K562 (cell line): ENCODE measurements at regions not wholly inside any gene's neighbourhood (a gene's known extent, or its start where the extent isn't known, plus 50 kb on each side); places are given as distances from the start of the nearest gene placed in this dataset.

Source experiments
- ATAC-seq: fragments of 200-7000 bp; cut with Tn5 transposase; 3 replicates; pipeline ENCODE4 v1.9.1; 2020; ENCODE audit warnings: moderate library complexity
- BruUV-seq: library from RNA; stranded (reverse); fragments of 400-500 nt; replicated peaks from 2 replicates; lab custom pipeline; 2021; lab: Mats Ljungman, UMichigan
- CTCF ChIA-PET: fragments of 300-600 bp; formaldehyde crosslinking; extraction: SDS; loops from one replicate; lab custom pipeline; 2021; ENCODE audit warnings: low intra/inter-chr PET ratio; lab: Yijun Ruan, JAX
- POLR2A ChIA-PET: fragments of 300-600, 350-650 bp; sonication (Branson Sonifier 250); formaldehyde crosslinking; extraction: SDS; loops from one replicate; lab custom pipeline; 2021; ENCODE audit warnings: antibody characterized with exemption, inconsistent platforms; lab: Yijun Ruan, JAX
- DNase-seq, 4 experiments: peaks; one replicate each; pipeline versions ENCODE4 v3.0.0 to v3.0.0-alpha.2; 2011 to 2018; ENCODE audit warnings: low spot score in 3 of 4, mixed read lengths in 3 of 4; ENCODE audit errors: extremely low read depth in 1 of 4
- FAIRE-seq: peaks from 2 replicates; lab custom pipeline; 2011; peaks lifted over from hg19 to GRCh38; lab: Jason Lieb, UNC
- H2AFZ ChIP-seq: 2 replicates; pipeline ENCODE4 v1.6.0; 2011; ENCODE audit warnings: low read depth, low read length, control low read depth, inconsistent platforms
- H3K27ac ChIP-seq: fragments of 200-600 bp; 3 replicates; pipeline ENCODE4 v1.8.0; 2011; ENCODE audit warnings: low read depth, mild to moderate bottlenecking, control low read depth, inconsistent platforms, low read length, moderate library complexity, mixed read lengths; ENCODE audit errors: extremely low read depth
- H3K27me3 ChIP-seq, 2 experiments: fragments of 300-600 bp in 1 of 2; 2 replicates in 1 of 2; 3 replicates in 1 of 2; pipeline versions ENCODE4 v1.6.0 to v1.8.0; 2011; ENCODE audit warnings: inconsistent platforms in 2 of 2, low read length in 2 of 2, mild to moderate bottlenecking in 1 of 2, mixed read lengths in 1 of 2, moderate library complexity in 1 of 2; ENCODE audit not compliant: control insufficient read depth in 2 of 2, insufficient read depth in 2 of 2
- H3K36me3 ChIP-seq: fragments of 300-600 bp; 3 replicates; pipeline ENCODE4 v1.8.0; 2011; ENCODE audit warnings: mild to moderate bottlenecking, low read length, inconsistent platforms; ENCODE audit not compliant: control insufficient read depth, insufficient read depth
- H3K4me1 ChIP-seq, 2 experiments: fragments of 200-600 bp in 1 of 2; replicated peaks in 1 of 2; 2 replicates in 1 of 2; 3 replicates in 1 of 2; pipeline versions ENCODE4 v1.5.1 to v1.8.0; 2011; ENCODE audit warnings: inconsistent platforms in 2 of 2, low read length in 2 of 2, mild to moderate bottlenecking in 1 of 2, mixed read lengths in 1 of 2, moderate library complexity in 1 of 2; ENCODE audit not compliant: control insufficient read depth in 2 of 2, insufficient read depth in 2 of 2
- H3K4me2 ChIP-seq: 2 replicates; pipeline ENCODE4 v1.6.1; 2011; ENCODE audit warnings: low read length, control low read depth, inconsistent platforms, mixed read lengths; ENCODE audit not compliant: insufficient read depth
- H3K4me3 ChIP-seq: fragments of 200-600 bp; sonication (generic), shearing (Covaris generic); 2 replicates; pipeline ENCODE4 v1.5.1; 2016; ENCODE audit warnings: control low read depth, inconsistent platforms
- H3K79me2 ChIP-seq: fragments of 200-600 bp; 3 replicates; pipeline ENCODE4 v1.8.0; 2011; ENCODE audit warnings: low read length, inconsistent platforms; ENCODE audit not compliant: control insufficient read depth, insufficient read depth
- H3K9ac ChIP-seq, 2 experiments: 2 replicates each; pipeline versions ENCODE4 v1.6.0 to v1.6.1; 2011; ENCODE audit warnings: low read depth in 2 of 2, low read length in 2 of 2, control low read depth in 1 of 2, inconsistent platforms in 1 of 2, mild to moderate bottlenecking in 1 of 2, mixed read lengths in 1 of 2; ENCODE audit not compliant: insufficient read depth in 1 of 2
- H3K9me1 ChIP-seq: one replicate; pipeline ENCODE4 v1.6.0; 2011; ENCODE audit warnings: inconsistent platforms, mild to moderate bottlenecking, low read length, moderate library complexity; ENCODE audit not compliant: control insufficient read depth, insufficient read depth
- H3K9me3 ChIP-seq: replicated peaks from 2 replicates; pipeline ENCODE4 v1.5.1; 2011; ENCODE audit warnings: low read depth, low read length, inconsistent platforms; ENCODE audit not compliant: control insufficient read depth, insufficient read depth
- H4K20me1 ChIP-seq: replicated peaks from 2 replicates; pipeline ENCODE4 v1.6.1; 2011; ENCODE audit warnings: low read length, inconsistent platforms, mixed read lengths; ENCODE audit not compliant: control insufficient read depth, insufficient read depth
- ASH1L ChIP-seq: fragments of 450-650 bp; IDR thresholded peaks from 2 replicates; pipeline ENCODE4 v1.6.1; 2018; ENCODE audit warnings: borderline replicate concordance, mild to moderate bottlenecking, low read depth; ENCODE audit not compliant: partially characterized antibody
- CAMTA2 ChIP-seq: fragments of 250-450 bp; sonication (Bioruptor Pico); conservative IDR thresholded peaks from 2 replicates; pipeline ENCODE4 v1.5.1; 2022
- MAFF ChIP-seq: IDR thresholded peaks from 2 replicates; pipeline ENCODE4 v1.6.1; 2012; ENCODE audit warnings: low read length, improper control_type of control experiment
- MAFG ChIP-seq: fragments of 450-650 bp; conservative IDR thresholded peaks from 2 replicates; pipeline ENCODE4 v1.6.1; 2016; ENCODE audit warnings: missing genetic modification characterization, missing compliant biosample characterization
- RFX7 ChIP-seq: fragments of 250-450 bp; sonication (Bioruptor Pico); IDR thresholded peaks from 2 replicates; pipeline ENCODE4 v1.5.1; 2021; ENCODE audit warnings: mild to moderate bottlenecking
- SMAD1 ChIP-seq: fragments of 150-350 bp; IDR thresholded peaks from 2 replicates; pipeline ENCODE4 v1.6.1; 2014; ENCODE audit warnings: low read length, low read depth; ENCODE audit not compliant: partially characterized antibody
- SNRNP70 ChIP-seq: fragments of 200-400 bp; formaldehyde crosslinking; optimal IDR thresholded peaks from 2 replicates; pipeline ENCODE3; 2017; ENCODE audit warnings: low read depth, low read length
- SRSF7 ChIP-seq: fragments of 200-400 bp; formaldehyde crosslinking; optimal IDR thresholded peaks from 2 replicates; pipeline ENCODE3; 2017; ENCODE audit warnings: mild to moderate bottlenecking, low read depth, low read length
- TAF1 ChIP-seq: IDR thresholded peaks from 2 replicates; pipeline ENCODE4 v1.6.1; 2011; ENCODE audit warnings: mild to moderate bottlenecking, low read length, moderate library complexity; ENCODE audit not compliant: insufficient read depth, control insufficient read depth, severe bottlenecking; ENCODE audit errors: extremely low read depth
- ZBTB8A ChIP-seq: fragments of 450-650 bp; IDR thresholded peaks from 2 replicates; pipeline ENCODE4 v1.6.1; 2018; ENCODE audit warnings: mild to moderate bottlenecking, moderate library complexity; ENCODE audit not compliant: partially characterized antibody
- ZMIZ1 ChIP-seq, 2 experiments: fragments of 150-350 bp in 1 of 2; IDR thresholded peaks; 2 replicates each; pipeline ENCODE4 v1.6.1; 2012 to 2016; ENCODE audit warnings: low read depth in 2 of 2, low read length in 2 of 2, mild to moderate bottlenecking in 1 of 2, moderate library complexity in 1 of 2
- ZNF316 ChIP-seq: fragments of 450-650 bp; IDR thresholded peaks from 2 replicates; pipeline ENCODE4 v1.6.1; 2016
- ZNF695 ChIP-seq: fragments of 450-650 bp; formaldehyde crosslinking; IDR thresholded peaks from 2 replicates; pipeline ENCODE4 v1.4.0; 2020; ENCODE audit warnings: mild to moderate bottlenecking, moderate library complexity
- WGBS: fragments of 100-300 bp; shearing (Covaris generic); methylation state at CpG from one replicate; pipeline ENCODE4 v1.1.6; 2016; ENCODE audit warnings: low coverage, mixed read lengths; ENCODE audit not compliant: insufficient coverage; ENCODE audit errors: missing lambda C conversion rate; 5-methylcytosine and 5-hydroxymethylcytosine counted together
- in situ Hi-C: fragments of 300-500 bp; cut with MboI; formaldehyde crosslinking; loops from 4 replicates; pipeline ENCODE4 v1.15.0; 2018; ENCODE audit warnings: inconsistent platforms, mixed read lengths
- intact Hi-C: fragments of 100-400 bp; cut with micrococcal nuclease; formaldehyde crosslinking; loops from 2 replicates; pipeline ENCODE4 v1.14.2; 2022

GRCh38 chr5:2432076-2432920, 319.2 kb downstream of the IRX2 start:
- no peak for ATAC-seq
- Histone ChIP-seq H2AFZ (no peak overlapping the region), H3K27ac (no peak overlapping the region), H3K9me3 (no peaks in the 10 kb centered on the region), H3K4me3 (no peak overlapping the region), H3K4me1 (no peaks in the 10 kb centered on the region), H4K20me1 (no peaks in the 10 kb centered on the region), H3K9me1 (no peaks in the 10 kb centered on the region), H3K36me3 (no peaks in the 10 kb centered on the region), H3K79me2 (no peaks in the 10 kb centered on the region), H3K4me2 (no peak overlapping the region), H3K9ac (no peak overlapping the region), H3K27me3 (no peaks in the 10 kb centered on the region; a peak in 1 of 5 replicates)
- ChIA-PET CTCF (no interaction called here), POLR2A (no interaction called here)
- TF ChIP-seq ASH1L: no peak
- TF ChIP-seq ZMIZ1 (IDR thresholded peaks at IDR 0.05; ENCODE audit: low read depth in 2 of 2, low read length in 2 of 2): no peak
- no peak for TF ChIP-seq RFX7 (CRISPR knock-in tag)
- peak; percentile 28; the same call in 1 of the 2 replicates for TF ChIP-seq MAFF
- no peak for TF ChIP-seq SMAD1
- no peak for TF ChIP-seq TAF1
- no peak for TF ChIP-seq SNRNP70
- TF ChIP-seq SRSF7: no peak
- TF ChIP-seq ZBTB8A: no peak
- peak; percentile 49; the same call in 1 of the 2 replicates for TF ChIP-seq ZNF316
- TF ChIP-seq ZNF695 (CRISPR knock-in tag): no peak
- TF ChIP-seq MAFG: peak; percentile 34; the same call in 1 of the 2 replicates
- TF ChIP-seq CAMTA2 (CRISPR knock-in tag): no peak
- FAIRE-seq: no peak
- BruUV-seq: no TSS peak
- intact Hi-C loops: no loop called here
- in situ Hi-C loops: no loop called here
- WGBS: 2% methylated on average over 14 of the region's 14 CpGs
- no peak for DNase-seq
